ENCODE measurements at regions not wholly inside any gene's neighbourhood (a gene's known extent, or its start where the extent isn't known, plus 50 kb on each side); places are given as distances from the start of the nearest gene placed in this dataset.

DNA sequence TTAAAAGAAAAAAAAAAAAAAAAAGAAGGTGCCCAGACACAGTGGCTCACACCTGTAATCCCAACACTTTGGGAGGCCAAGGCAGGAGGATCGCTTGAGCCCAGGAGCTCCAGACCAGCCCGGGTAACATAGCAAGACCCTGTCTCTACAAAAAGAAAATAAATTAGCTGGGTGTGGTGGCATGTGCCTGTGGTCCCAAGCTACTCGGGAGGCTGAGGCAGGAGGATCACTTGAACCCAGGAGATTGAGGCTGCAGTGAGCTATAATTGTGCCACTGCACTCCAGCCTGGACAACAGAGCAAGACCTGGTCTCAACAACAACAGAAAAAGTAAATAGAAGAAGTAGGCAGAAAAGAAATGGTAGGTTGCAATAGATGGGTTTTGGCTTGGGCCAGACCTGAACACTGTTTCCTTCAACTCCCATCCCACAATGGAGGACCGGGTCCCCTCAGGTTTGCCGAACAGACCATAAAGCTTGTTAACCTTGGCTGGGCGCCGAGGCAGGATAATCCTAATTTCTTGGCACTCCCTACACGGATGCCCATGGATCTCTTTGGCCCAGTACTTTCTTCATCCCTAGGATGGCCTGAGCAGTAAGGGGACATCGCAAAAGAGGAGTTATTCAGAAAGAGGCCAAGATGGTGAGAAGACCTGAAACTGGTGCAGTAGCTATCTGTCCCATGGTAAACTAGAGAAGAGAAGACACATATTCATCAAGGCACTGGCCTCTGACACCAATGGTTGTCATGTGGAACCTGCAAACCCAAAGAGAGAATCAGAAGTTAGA lies 165.5 kb upstream of the CCND2 start:
- no peak for DNase-seq (ENCODE audit: insufficient read length, low spot score)
- TF ChIP-seq POLR2A (IDR thresholded peaks at IDR 0.05; ENCODE audit: low read depth, low read length) = no peak
- FAIRE-seq = no peak

DNA sequence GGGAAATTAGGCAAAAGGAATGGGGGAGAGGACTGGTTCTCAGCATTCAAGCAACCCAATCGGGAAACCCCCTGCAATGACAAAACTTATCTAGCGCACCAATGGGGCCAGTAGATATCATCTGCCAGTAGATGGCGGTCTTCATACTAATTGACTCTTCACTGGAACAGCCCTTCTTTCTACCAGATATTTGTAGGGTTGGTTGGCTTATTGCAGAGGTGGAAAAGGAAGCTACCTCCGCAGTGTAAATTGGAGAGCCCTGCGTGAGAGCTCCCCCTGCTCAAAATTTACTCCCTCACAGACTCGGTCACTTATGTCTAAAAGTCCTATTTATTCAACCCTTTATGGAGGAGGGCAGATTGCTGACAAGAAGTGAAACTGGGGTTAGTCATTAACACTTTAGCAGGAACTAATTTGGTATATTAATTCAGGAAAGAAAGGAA lies 166.1 kb upstream of the CCND2 start:
- FAIRE-seq (peak; percentile 23), DNase-seq (ENCODE audit: insufficient read length, low spot score) (peak; percentile 35)
- no peak for TF ChIP-seq POLR2A (IDR thresholded peaks at IDR 0.05; ENCODE audit: low read depth, low read length)

DNA sequence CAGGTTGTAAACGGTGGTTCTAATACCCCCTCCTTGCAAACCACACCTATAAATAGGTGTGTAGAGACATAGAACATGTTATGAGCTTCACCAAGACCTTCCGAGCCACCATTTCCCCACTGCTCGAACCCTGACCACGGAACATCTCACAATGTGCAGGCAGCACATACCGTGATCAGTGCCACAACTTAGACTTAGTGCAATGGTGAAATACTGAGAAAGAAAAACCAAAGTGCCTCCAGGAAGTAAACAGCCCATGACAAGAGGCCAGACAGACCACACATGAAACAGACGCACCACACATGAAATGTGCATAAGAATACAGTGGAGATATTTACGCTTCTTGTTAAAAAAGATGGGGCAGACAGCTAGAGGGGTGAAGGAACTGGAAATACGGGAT lies 166.9 kb upstream of the CCND2 start:
- FAIRE-seq (no peak), DNase-seq (ENCODE audit: insufficient read length, low spot score) (no peak)
- no peak for TF ChIP-seq POLR2A (IDR thresholded peaks at IDR 0.05; ENCODE audit: low read depth, low read length)

DNA sequence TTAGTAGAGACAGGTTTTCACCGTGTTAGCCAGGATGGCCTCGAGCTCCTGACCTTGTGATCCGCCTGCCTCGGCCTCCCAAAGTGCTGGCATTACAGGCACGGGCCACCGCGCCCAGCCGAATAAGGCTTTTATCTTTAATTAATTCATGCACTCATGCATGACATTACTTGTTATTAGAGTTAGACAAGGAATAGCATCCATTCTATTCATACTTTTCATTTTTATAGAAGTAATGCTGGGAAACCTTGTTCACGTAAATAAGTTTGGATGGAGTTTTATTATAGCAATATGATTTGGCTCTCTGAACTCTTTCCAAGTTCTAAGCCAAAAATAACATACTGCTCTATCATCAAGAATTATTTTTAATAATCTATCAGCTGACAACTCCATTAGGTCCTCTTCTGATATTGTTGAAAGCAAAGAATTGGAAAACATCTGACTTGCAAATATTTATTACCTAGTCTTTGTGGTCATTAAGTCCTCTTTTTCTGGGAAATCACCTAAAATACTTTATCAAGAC lies 168.8 kb upstream of the CCND2 start:
- no peak for FAIRE-seq
- no peak for DNase-seq (ENCODE audit: insufficient read length, low spot score)
- no peak for TF ChIP-seq POLR2A (IDR thresholded peaks at IDR 0.05; ENCODE audit: low read depth, low read length)

DNA sequence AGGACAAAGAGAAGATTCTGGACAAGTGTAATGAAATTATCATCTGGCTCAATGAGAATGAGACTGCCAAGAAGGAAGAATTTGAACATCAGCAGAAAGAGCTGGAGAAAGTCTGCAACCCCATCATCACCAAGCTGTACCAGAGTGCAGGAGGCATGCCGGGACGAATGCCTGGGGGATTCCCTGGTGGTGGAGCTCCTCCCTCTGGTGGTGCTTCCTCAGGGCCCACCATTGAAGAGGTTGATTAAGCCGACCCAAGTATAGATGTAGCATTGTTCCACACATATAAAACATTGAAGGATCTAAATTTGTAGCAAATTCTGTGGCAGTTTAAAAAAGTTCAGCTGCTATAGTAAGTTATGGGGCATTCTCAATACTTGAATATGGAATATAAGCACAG lies 174.3 kb upstream of the CCND2 start:
- DNase-seq (ENCODE audit: insufficient read length, low spot score) = no peak
- no peak for TF ChIP-seq POLR2A (IDR thresholded peaks at IDR 0.05; ENCODE audit: low read depth, low read length)
- FAIRE-seq = no peak

DNA sequence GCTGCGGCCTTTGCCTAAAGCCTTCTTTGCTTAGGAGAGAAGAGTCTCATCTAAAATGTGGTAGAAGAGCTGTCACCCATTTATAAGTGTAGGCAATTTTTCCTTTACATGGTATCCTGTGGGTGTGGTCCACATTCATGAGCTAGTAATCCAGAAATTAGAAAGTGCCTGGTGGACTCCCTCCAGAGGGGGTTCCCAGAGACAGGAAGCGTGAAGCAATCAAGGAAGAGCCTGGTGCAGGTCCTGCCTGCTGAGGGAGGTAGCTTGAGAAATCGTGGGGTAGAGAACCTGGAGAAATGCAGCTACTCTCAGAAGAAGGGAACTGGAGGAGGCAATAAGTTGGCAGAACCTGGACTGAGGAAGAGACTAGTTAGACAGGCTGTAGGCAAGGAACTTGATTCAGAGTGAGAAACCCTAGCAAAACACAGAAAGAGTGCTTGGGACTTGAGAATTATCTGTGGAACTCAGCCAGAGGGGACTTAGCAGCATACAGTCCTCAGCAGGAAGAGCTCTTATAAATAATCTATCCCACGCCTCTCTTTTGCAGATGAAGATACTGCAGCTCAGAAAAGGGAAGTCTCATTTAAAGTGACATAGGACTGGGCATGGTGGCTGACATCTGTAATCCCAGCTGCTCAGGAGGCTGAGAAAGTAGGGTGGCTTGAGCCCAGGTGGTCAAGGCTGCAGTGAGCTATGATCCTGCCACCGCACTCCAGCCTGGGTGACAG lies 182.4 kb upstream of the CCND2 start:
- FAIRE-seq = no peak
- TF ChIP-seq POLR2A (IDR thresholded peaks at IDR 0.05; ENCODE audit: low read depth, low read length) = no peak
- no peak for DNase-seq (ENCODE audit: insufficient read length, low spot score)

DNA sequence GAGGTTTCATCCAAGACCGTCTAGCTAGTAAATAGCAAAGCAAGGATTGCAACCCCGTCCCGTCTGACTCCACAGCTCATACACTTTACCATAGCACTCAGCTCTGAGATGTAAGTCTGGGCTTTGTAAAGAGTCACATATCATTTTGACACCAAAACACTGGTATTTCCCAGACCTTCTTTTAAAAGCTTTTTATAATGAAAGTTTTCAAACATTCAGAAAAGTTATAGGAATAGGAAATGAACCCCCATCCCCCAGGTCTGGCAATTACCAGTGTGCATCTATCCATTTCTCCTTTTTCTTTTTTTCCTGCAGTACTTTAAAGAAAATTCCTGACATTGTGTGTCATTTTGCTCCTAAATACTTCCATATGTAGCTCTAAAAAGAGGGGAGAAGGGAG lies 183.6 kb upstream of the CCND2 start:
- TF ChIP-seq POLR2A (IDR thresholded peaks at IDR 0.05; ENCODE audit: low read depth, low read length) = no peak
- FAIRE-seq (no peak), DNase-seq (ENCODE audit: insufficient read length, low spot score) (no peak)

DNA sequence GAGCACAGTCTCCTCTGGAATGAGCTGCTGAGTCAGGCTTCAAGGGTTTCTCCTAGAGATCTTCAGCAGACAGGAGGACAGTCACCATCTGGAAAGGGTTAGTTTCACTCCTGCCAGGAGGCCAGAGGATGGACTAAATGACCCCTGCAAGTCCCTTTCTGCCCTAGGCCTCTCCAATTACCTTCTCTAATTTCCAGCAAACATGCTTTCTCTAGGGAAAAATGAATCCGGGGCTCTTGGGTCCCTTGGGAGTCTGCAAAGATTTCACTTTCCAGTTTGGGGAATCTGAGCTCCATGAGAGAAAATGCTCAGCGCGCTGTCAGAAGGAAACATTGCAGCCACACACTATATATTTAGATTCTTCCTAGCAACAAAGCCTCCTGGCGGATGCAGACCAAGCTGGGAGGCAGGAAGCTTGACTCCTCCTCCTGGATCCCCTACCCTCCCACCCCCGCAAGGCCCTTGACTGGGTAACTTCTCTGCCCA lies 184.4 kb upstream of the CCND2 start:
- DNase-seq (ENCODE audit: insufficient read length, low spot score) = no peak
- no peak for FAIRE-seq
- no peak for TF ChIP-seq POLR2A (IDR thresholded peaks at IDR 0.05; ENCODE audit: low read depth, low read length)

DNA sequence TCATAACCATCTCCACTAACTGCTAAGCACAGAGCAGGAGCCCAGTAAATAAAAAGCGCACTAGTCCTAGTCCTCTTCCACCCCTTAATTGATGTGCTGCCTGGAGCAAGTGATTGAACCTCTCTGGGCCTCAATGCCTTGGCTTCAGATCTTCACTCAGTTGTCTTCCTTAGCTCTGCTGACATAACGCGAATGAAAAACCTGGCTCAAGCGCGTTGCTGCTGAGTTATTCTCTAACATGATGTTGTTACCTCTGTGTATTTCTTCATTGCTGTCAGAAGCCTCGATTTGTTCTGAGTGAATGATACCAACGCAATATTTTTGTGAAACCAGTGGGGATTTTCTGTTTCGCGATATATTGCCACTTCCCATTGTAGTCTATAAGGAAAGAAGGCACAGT lies 185.1 kb upstream of the CCND2 start:
- no peak for DNase-seq (ENCODE audit: insufficient read length, low spot score)
- TF ChIP-seq POLR2A (IDR thresholded peaks at IDR 0.05; ENCODE audit: low read depth, low read length) = no peak
- no peak for FAIRE-seq

DNA sequence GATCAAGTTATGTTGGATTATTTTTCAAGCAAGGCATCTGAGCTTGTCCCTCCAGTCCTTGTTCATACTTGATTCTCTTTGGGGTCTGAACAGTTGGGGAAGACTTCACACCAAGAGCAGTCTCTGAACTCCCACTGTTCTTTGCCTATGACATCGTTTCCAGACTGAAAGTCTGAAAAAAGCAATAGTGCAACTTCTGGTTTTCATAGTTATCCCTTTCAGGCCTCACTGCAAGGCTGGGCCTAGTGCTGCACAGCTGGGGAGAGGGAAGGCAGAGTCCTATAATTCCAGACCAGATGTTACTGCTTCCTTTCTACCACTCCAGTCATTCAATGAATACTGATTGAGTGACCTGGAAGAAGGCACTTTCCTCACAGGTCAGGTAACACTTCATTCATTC lies 187.1 kb upstream of the CCND2 start:
- no peak for FAIRE-seq
- DNase-seq (ENCODE audit: insufficient read length, low spot score) = no peak
- TF ChIP-seq POLR2A (IDR thresholded peaks at IDR 0.05; ENCODE audit: low read depth, low read length) = no peak

DNA sequence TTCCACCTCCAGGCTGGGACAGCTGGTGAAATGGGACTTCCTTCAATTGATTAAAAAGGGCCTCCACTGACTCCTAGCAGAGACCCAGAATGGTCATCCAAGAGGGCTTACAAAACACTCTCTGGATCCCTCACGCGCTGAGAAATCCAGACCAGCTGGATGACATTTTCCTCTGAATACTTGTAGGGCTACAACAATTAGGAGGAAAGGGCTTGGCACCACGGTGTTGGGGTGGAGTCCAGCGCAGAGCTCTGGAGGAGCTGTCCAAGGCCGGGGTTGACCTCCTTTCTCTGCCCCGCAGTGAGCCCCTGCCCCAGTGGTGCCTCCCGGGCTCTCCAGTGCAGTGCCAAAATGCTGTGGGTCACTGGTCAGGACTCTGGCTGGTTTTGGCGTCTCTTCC lies 189.0 kb upstream of the CCND2 start:
- TF ChIP-seq POLR2A (IDR thresholded peaks at IDR 0.05; ENCODE audit: low read depth, low read length) = no peak
- FAIRE-seq (no peak), DNase-seq (ENCODE audit: insufficient read length, low spot score) (no peak)

DNA sequence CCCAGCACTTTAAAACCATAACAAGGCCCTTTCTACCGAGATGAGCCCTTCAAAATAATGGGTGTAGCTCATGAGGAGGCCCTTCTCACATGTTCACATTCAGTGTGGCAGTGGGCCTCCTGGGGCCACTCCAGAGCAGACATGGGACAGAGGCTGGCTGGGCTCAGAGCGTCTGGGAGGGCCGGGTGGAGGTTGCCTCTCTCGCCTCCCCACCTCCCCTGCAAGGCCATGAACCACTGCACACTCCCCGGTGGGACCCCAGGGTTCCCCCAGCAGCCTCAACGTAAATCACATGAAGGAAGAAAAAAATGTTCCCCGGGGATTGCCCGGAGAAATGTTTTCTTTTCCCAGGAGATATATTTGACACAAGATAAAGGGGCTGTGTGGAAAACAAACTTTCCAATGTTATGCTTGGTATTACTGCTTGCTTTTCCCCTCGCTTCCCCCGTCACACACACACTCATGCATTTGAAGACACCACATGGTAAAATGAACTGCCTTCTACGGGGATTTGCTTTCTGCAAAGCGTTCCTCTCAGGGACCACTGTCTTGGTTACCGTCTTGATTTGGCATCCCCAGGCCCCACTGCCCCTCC lies 190.7 kb upstream of the CCND2 start:
- no peak for DNase-seq (ENCODE audit: insufficient read length, low spot score)
- no peak for TF ChIP-seq POLR2A (IDR thresholded peaks at IDR 0.05; ENCODE audit: low read depth, low read length)
- FAIRE-seq = no peak

DNA sequence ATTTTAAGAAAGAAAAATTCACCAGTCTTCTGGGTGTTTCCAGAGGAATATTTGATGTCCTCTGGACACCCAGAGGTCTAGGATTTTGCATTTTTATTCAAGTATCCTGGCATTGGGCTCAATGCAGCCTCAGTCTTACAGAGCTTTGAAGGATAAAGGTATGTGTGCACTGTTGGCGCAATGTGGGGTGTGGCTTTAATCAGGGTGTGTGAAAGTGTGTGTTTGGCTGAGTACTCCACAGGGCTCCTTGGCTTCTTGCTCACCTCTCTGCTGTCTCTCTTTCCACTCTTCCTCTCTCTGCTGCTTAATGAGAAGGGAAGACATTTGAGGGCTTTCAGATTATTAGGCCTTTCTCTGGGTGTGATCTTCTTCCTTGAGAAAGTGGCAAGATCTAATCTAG lies 193.3 kb upstream of the CCND2 start:
- DNase-seq (ENCODE audit: insufficient read length, low spot score) (no peak), FAIRE-seq (no peak)
- TF ChIP-seq POLR2A (IDR thresholded peaks at IDR 0.05; ENCODE audit: low read depth, low read length) = no peak

DNA sequence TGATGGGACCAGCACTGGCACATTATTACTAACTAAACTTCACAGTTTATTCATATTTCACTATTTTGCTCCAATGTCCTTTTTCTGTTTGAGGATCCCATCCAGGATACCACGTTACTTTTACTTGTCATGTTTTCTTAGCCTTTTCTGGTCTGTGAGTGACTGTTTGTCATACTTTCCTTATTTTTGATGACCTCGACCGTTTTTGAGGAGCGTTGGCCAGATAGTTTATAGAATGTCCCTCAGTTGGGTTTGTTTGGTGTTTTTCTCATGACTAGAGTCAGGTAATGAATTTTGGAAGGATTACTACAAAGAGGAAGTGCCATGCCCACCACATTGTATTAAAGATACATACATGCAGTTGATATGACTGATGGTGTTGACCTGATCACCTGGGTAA lies 199.4 kb upstream of the CCND2 start:
- DNase-seq (ENCODE audit: insufficient read length, low spot score) = no peak
- FAIRE-seq = no peak
- no peak for TF ChIP-seq POLR2A (IDR thresholded peaks at IDR 0.05; ENCODE audit: low read depth, low read length)
